Ishikawa (cell line): ENCODE measurements at regions not wholly inside any gene's neighbourhood (a gene's known extent, or its start where the extent isn't known, plus 50 kb on each side); places are given as distances from the start of the nearest gene placed in this dataset.

Experiments
- CEBPB ChIP-seq: IDR thresholded peaks from 2 replicates; pipeline ENCODE4 v1.6.1; 2012
- EGR1 ChIP-seq: IDR thresholded peaks from 2 replicates; pipeline ENCODE4 v1.6.1; 2012
- MAX ChIP-seq: IDR thresholded peaks from 2 replicates; pipeline ENCODE4 v1.6.1; 2012
- REST ChIP-seq: IDR thresholded peaks from 2 replicates; pipeline ENCODE4 v1.6.1; 2012; ENCODE audit warnings: low read depth, mild to moderate bottlenecking
- TCF12 ChIP-seq: IDR thresholded peaks from 2 replicates; pipeline ENCODE4 v1.6.1; 2012; ENCODE audit warnings: low read depth

- no peak for TF ChIP-seq EGR1
- no peak for TF ChIP-seq CEBPB
- TF ChIP-seq TCF12 = no peak
- TF ChIP-seq MAX = no peak
- TF ChIP-seq REST = no peak
Measured at GRCh38 chr20:39602649-39603048, 640.5 kb downstream of the DHX35 start.
